GM18909 (cell line): ENCODE measurements at regions not wholly inside any gene's neighbourhood (a gene's known extent, or its start where the extent isn't known, plus 50 kb on each side); places are given as distances from the start of the nearest gene placed in this dataset.

Experiments used
- ATAC-seq: cut with Tn5 transposase; IDR thresholded peaks from one replicate; pipeline ENCODE4 v1.9.1; 2021; ENCODE audit warnings: mild to moderate bottlenecking; ENCODE audit not compliant: unreplicated experiment, poor library complexity

DNA sequence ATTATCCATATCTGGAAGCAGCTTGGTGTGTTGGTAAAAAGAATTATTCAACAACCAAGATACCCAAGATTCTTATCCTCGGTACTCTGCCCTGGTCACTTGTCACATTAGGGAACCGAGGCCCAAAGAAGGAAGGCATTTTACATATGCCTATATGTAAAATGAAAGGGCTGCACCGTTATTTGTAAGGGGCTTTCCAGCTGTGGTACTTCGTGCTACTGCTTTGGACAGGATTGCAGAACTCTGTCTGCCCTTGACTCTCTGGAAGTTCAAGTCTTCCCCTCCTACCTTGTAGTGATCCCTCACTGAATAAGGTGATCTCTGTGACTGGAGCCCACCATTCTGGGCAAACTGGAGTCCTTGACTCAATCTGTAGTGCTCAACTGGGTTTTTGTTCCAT is 198.9 kb upstream of the TOPAZ1 start:
- ATAC-seq, result no peak

DNA sequence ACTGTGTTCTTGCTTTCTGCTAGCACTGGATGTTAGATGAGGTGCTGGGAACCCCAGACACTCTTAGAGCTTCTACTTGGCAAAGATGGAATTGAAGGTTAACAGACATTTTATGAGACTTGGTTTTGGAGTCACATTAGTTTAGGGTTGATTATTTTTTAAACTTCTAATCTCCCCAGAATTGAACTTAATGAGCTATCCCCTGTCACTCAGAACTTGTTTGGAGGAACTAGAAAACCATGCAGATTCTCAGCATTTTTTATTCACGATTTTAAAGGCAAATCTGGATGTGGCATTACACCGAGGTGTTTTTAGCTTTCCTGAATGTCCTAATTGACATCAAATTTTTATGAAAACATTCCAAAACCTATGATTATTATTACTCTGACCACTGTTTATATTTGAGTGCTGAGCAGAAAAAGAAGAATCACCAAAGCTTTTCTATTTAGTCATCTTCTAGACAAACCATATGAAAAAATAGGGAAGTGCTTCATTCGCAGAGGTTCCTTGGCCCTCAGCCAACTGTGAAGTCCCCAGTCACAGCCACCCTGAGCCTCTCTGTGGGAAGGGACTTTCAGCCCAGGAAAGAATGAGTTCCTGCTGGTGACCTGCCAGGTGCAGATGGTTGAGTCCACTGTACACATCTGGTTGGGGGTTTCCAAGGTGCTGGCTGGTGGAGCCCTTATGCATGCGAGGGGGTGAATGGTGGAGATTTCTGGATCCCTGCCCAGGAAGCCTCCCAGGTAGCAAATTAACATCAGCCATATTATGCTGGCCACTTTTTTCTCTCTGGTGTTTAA is 196.0 kb upstream of the TOPAZ1 start:
- peak; percentile 86 for ATAC-seq

DNA sequence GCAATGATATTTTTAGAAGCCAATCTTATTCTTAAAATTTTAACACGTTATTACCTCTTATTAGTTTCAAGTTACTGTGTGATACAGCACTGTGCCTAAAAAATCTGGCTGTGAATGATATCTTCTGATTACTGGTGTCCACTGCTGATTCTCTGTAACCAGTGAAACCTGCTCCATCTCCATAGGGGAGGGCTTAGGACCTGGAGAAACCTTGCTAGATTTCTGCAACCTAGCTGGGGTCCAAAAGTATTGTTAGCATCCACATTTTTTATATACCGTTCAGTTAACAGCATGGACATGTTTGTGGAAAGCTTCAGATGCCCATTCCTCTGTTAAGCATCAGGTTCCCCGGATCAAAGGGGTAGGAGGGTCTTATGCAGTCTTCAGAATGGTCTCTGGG is 193.9 kb upstream of the TOPAZ1 start:
- no peak for ATAC-seq

DNA sequence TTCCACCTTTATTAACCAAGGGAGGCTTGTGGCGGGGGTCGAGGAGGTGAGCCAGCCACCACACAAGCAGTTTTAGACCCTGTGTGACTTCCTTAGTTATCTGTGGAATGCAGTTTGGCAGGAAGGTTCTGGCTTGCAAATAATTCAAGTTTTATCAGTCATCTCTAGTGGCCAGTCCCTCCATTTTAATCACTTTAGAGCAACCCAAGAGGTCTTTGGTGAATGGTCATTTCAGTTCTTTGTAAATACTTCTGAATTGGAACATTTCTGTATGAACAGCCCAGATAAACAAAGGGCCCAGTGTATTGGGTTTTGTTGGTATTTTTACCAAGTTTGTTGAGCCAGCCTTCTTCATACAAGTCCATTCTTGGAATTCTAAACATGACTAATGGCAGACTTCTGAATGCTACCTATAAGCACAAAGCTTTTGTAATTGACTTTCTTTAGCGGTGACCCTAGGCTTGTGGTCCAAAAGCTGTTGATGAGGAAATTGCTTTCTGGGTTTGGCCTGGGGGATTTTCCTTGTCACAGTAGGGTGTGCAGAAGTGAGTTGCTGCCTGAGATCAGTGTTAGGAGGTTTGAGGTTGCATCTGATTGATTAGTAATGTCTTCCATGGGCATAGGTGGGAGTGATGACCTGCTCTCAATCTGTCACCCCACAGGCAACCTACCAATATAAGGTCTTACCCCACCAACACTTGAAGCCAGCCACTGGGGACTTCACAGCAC is 193.3 kb upstream of the TOPAZ1 start:
- no peak for ATAC-seq

DNA sequence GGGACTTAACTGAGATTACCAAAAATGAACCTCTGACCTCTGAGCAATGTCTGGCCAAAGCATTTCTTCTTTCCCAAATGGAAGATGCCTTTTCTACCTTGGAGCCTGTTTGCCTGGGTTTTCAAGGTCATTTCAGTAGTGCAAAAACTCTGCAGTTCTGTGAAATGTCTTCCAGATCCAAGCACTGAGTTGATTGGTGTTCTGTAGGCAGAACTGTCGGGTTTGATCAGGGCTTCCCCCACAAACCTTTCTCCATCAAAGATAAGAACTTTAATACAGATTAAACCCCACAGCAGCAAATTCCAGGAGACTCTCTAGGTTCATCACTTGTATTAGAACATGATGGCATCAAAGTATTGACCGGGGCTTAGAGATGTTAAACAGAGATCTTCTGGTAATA is 192.7 kb upstream of the TOPAZ1 start:
- no peak for ATAC-seq

DNA sequence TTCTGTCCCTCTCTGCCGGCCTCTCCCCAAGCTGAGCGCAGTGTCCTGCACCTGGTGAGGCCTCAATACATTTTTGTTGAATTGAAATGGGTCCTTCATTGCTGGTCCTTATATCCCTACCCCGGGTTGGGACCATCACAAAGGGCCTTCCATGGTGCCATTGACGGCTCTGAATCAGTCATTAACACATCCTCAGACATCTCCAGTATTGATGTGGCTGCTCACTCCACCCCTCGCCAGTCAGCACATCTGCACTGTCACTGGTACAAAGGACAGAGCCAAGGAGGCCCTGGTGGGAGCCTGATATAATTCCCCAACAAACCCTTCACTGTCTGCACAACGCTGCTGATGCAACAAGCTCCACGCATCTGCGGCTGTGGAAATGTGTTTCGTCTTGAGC is 191.6 kb upstream of the TOPAZ1 start:
- ATAC-seq, result no peak

DNA sequence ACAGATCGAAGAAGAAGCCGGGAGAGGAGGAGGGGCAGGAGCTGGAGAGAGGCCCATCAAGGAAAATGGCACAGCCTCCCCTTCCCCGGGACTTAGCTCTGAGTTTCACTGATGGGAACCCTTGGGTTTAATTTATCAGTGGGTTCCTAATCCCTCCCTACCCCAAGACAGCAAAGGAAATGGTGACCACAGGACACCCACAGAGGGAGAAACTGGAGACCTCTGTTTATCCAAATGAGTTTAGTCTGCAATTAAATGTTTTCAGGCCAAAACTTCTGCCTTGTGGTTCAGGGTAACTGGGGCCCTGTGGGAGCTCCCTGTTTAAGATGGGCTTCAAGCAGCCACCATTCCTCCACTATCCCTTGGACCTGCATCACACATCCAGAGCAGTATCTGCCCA is 190.8 kb upstream of the TOPAZ1 start:
- no peak for ATAC-seq

DNA sequence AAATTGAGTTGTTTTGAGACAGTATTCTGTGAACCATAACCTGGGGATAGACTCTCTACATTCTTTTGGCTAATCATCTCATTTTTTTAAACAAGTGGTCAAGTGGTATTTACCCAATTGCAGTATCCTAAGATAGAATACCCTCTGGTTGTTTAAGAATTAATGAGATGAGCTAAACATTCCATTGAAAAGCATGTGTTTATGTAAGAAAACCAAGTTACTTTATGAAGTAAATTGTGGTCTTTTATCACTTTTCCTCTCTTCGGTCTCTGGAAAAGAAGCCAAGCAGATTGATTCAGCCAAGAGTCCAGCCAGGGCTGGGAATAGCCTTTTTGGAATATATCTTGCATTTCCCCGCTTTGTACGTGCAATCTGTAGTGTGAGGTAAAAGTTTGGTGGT is 185.7 kb upstream of the TOPAZ1 start:
- ATAC-seq, result no peak

DNA sequence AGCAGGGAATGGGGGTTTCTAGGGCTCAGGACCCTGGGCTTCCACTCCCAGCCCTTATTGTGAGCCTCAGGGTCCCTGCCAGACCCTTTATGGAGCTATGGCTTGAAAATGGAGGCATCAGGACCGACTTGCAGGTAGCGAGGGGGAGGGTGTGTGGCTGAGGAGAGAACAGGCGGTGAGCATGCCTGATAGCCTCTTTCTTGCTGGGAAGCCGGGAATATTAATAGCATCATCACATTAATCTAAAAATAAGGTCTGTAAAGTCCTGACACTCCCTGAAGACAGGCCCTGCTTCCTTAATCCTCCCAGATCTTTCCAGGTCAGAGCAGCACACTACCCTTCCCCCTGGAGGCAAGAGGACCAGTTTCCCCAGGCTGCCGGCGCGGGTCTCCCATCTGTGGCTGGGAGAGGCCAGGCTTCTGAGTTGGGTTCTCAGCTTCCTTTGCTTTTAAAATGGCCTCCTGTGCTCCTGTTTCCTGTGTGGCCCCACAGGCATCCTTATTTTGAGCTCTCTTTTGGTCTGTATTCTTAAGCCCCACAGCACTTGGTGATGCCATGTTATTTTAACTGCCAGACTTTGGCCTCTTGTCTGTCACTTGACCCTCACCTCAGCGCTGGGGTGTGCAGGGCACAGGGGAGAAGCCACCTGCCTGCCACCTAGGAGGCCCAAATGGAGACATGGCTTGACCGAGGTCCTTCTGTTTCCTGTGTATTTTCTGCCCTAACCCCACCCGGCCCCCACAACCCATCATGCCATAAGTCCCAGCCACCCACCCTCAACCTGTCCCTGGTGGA is 185.0 kb upstream of the TOPAZ1 start:
- no peak for ATAC-seq

DNA sequence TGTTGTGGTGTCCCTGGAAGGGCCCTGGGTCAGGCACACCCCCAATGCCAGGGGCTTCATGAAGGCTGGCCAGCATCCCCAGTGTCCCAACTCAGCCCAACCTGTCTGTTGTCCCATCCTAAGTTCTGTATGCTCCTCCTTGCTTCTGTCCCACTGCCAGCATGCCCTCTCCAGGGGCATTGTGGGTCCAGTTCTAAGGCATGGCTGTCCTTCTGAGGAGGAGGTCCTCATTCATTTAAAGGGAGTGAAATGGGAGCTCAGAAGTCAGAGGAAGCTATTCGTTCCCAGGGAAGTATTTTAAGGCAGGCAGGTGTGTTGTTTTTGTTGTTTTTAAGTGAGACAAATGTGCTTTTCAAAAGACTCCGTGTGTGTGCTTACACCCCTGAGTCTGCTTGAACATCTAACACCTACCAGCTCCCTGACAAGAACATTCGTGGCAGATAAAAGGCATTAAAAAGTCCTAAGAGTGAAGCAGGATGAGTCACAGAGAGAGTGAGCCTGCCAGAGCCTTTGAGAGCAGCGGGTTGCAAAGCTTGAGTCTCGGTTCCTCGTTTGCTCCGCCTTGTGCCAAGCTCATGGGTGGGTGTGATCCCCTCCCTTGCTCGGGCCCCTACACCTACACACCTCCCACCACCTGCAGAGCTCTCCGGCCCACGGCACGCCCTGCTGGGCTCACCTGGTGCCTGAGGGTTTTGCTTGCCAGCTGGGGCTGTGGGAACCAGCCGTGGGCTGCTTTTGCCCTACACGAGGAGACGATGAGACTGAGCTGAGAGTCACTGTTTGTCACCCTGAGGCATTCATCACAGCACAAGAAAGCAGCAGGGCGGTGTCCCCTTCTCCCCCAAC is 183.4 kb upstream of the TOPAZ1 start:
- peak; percentile 92 for ATAC-seq

DNA sequence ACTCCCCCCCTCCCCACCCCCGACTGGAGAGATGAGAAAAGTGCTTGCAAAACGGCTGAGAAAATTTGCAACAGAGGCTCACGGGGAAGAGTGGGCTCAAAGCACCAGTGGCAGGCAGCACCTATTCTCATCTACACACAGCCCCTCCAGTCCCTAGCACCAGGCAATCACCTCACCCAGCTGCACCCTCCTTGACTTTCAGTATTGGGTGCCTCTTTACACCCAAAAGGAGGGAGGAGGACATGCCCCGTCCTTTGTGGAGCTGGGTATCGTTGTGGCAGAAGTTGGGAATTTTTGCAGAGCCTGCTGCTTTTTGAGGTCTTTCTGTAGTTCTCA is 182.8 kb upstream of the TOPAZ1 start:
- peak; percentile 28 for ATAC-seq

DNA sequence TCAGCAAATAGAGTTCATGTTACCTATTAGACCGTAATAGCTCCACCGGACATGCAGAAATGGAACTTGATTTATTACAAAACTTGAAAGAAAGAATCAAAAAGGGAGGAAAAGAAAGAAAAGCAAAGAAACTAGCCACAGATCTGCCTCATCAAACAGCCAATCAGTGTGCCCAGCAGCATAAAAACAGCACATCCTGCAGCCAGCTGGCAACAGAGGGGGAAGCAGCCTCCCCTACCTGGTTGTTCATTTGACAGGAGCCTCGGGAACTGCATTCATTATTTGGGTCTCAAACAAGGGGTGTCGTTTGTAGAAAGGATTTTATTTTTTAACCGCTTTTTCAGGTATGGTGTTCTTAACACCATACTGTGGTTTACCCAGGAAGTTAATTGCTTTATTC is 181.5 kb upstream of the TOPAZ1 start:
- no peak for ATAC-seq

DNA sequence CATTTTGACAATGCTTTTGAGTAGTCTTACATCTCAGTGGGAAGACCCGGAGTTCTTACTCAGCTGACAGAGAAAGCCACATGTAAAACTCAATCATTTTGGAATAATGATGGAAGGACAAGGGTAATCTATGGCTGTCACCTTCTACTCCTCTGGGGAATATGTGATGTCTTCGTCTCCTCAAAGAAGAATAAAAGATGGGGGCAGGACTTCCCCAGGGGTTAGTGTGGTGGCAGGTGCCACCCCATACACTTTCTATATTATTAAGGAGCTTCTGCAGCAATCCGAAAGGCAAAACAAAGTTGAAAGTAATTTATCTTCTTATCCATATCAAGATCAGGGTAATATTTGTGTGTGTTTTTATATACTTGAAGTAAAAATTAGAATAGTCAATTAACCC is 180.4 kb upstream of the TOPAZ1 start:
- ATAC-seq, result no peak

DNA sequence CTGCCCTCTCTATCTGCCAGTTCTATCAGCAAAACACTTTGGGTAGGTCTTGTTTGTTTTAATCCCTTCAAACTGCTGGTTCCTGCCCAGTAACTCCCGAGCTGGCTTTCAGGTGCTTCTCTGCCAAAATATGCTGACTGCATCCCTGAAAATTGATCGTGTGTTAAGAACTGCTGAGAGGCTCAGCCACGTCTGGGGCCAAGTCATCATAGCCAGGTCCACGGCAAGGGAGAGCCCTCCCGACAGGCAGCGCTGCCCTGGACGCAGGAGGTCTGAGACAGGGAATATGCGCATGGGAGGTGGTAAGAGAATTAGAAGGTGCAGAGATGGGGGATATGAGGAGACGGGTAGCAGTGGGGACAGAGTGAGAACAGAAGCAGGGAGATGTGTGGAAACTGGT is 179.7 kb upstream of the TOPAZ1 start:
- no peak for ATAC-seq

DNA sequence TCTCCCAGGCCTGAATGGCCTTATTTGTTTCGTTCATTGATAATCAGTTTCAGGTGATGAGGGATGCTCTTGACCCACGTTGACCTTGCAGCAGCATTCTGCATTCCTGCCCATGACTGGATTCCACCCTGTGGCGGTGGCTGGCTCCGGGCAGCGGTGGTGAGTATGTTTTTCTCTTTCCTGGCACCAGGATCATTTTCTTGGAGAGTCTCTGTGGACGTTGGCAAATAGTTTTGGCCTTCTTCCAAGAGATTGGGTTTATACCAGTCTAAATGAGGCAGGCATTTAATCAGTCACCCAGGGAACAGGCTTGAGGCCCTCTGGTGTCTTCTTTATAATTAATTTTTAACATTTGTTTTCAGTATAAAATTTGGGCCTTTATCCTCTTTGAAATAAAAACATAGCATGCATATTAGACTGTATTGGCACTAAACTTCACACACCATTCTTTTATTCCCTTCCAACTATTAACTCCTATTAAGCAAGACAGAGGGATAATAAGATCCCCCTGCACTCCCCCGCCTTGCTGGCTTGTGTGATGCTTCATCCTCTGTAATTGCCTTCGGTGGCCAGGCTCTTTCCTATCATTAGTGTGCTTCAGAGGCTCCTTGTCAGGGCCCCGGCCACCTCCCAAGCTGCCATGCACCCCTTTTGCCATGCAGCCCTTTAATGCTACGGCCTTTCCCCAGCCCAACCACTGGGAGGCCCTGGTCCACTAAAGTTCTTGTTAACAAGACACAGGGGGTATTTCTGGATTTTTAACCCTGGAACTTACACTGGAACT is 176.2 kb upstream of the TOPAZ1 start:
- no peak for ATAC-seq

DNA sequence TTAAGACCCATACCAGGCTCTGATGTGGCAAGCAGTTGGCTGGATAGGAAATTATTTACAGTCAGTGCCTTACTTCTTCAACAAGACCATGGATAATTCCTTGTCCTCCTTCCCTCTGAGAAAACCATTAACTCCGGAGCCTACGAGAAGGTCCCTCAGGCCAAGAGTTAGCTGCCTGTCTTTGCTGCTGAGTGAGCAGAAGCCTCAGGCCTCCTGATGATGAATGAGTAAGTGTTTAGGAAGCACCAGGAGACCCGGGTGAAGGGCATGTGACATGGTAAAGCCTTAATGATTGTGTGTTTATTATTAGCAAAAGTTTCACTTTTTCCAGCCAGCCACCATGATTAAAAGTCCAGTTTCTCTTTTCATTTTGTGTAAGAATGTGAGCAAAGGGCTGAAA is 174.9 kb upstream of the TOPAZ1 start:
- ATAC-seq, result no peak

DNA sequence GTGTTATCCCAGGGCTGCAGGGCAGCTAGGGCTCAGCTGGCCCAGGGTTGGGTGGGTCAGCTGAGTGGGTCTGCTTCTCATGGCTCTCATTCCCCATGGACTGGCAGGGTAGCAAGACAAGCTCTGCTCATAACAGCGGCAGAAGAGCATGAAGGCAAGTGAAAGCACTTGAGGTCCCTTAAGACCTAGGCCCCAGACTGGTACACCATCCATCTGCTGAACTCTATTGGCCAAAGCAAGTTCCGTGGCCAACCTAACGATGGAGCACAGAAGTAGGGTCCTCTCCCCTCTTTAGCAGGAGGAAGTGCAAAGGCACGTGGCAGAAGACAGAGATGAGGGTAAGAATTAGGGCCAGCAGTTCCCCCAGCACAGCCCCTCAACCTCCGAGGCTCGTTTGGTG is 174.3 kb upstream of the TOPAZ1 start:
- no peak for ATAC-seq

DNA sequence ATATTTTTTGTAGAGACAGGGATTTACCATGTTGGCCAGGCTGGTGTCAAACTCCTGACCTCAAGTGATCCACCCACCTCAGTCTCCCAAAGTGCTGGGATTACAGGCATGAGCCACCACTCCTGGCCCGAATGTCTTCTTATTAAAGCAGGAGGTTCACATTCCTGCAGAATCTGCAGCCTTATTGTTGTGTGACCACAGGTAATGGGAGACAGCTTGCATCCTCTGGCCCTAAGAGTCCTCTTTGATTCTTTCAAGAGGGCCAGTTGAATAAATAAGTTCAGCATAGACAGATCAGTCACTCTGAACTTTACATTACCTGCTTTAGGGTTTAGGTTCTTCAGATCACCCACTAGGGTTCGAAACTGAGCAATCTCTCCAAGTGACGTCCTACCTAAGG is 172.9 kb upstream of the TOPAZ1 start:
- no peak for ATAC-seq

DNA sequence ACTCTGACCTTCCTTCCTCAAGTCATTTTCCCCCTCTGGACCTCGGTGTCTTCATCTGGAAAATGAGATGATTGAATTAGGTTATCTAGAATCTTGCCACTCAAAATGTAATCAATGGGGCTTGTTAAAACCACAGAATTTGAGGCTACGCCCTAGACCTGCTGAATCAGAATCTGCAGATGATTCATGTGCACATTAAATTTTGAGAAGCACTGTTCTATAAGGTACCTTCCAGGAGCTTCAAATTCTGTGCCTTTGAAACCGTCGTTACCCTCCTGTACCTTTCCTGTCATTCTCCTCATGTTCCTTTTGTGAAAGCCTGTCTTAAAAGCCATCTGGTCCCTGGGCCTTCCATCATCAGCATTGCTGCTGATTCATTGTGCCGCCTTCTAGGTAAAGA is 172.4 kb upstream of the TOPAZ1 start:
- ATAC-seq, result no peak
